ENCODE measurements at regions not wholly inside any gene's neighbourhood (a gene's known extent, or its start where the extent isn't known, plus 50 kb on each side); places are given as distances from the start of the nearest gene placed in this dataset.
"Not testable (repeated sequence)": the region's sequence is repeated elsewhere in the genome, so short reads cannot be mapped to it uniquely, and the experiment has no call there.

DNA sequence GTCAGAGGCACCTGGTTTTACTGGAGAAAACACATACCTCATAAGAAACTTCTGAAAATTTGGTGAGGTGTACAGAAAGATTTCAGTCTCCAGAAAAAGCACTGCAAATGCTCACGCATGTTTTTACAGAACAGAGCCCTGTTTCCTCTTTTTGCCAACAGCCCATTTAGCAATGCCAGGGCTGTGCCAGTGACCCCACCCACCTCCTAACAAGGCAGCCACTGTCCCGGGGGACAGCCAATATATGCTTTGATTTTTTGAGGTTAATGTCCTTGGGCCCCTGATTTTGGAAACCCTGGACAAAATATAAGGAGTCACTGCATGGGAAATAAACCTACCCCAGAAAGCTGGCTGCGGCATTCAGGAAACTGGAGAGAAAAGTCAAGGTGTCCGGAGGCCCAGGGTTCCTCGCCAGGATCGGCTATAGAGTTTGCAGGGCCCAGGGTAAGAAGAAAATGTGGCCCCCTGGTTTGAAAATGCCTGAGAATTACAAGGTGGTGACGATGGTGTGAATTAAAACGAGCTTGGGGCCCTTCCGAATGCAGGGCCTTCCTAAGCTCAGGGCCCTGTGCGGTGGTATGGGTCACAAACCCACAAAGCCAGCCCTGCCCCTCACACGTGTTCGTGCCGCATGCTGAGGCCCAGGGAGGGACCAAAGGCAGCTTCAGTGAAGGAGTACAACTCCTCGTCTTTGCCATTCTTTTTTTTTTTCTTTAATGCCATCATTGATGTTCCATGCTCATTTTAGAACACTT is 71.1 kb upstream of the WNT7B start:
- H3K4me1 ChIP-seq: peaks cover 74 to 94% (median 81%) of the 10 kb centered on the region in 3 donors
- peaks cover 0 to 5% (median 0%) of the 10 kb centered on the region in 3 donors for H3K36me3 ChIP-seq
- no peaks in the 10 kb centered on the region for H3K9me3 ChIP-seq
- intact Hi-C loops (cut with DNase I): no loop called here
- no peak for DNase-seq
- peak overlapping the region in 3 of 4 donors; percentile 13 to 84 (median 84) for H3K4me3 ChIP-seq
- 22 to 46% methylated on average over 10 to 14 of the region's 14 CpGs for WGBS, 2 donors
- H3K27me3 ChIP-seq: no peaks in the 10 kb centered on the region
- peak overlapping the region; percentile 93 to 100 (median 99) for H3K27ac ChIP-seq
- no peak for TF ChIP-seq POLR2A (IDR thresholded peaks at IDR 0.05)

DNA sequence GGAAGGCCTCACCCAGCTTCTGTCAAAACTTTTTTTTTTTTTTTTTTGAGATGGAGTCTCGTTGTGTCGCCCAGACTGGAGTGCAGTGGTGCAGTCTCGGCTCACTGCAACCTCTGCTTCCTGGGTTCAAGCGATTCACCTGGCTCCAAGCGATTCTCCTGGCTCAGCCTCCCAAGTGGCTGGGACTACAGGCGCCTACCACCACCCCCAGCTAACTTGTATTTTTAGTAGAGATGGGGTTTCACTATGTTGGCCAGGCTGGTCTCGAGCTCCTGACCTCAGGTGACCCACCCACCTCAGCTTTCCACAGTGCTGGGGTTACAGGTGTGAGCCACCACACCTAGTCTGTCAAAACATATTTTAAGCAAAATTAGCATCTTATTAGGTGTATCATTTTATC is 71.7 kb upstream of the WNT7B start:
- DNase-seq: not testable (repeated sequence)

DNA sequence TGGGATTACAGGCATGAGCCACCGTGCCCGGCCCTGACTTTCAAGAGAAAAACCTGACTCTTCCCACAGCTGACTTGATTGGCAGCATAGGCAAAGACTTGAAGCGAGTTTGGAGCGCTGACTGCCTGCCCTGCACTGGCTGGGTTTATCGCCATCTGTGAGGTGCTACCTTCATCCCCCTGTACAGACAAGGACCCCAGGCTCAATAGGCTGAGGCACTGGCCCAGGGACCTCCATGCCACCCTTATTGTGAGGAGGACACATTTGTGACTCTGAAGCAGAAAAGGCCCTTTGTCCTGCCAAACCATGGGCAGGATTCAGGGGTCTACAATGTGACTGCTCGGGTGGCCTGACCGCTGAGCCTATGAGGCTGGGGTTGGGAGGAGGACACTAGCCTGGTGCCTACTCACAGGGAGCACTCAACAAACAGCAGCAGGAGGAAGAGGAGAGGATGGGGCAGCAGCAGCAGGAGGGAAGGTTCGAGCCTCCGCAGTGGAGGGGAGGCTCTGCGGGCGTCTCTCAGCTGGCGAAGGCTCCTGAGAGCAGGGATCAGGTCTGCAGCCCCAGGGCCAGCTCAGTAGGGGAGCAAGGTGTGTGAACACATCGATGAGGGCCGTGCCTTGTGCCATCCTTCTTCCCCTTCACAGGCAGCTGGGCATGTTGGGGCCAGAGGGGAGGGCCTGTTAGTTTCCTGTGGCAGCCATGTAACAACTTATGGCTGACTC is 72.9 kb upstream of the WNT7B start:
- intact Hi-C loops (cut with DNase I): no loop called here
- no peaks in the 10 kb centered on the region for H3K9me3 ChIP-seq
- H3K27me3 ChIP-seq: no peaks in the 10 kb centered on the region
- TF ChIP-seq, protein P1, sequence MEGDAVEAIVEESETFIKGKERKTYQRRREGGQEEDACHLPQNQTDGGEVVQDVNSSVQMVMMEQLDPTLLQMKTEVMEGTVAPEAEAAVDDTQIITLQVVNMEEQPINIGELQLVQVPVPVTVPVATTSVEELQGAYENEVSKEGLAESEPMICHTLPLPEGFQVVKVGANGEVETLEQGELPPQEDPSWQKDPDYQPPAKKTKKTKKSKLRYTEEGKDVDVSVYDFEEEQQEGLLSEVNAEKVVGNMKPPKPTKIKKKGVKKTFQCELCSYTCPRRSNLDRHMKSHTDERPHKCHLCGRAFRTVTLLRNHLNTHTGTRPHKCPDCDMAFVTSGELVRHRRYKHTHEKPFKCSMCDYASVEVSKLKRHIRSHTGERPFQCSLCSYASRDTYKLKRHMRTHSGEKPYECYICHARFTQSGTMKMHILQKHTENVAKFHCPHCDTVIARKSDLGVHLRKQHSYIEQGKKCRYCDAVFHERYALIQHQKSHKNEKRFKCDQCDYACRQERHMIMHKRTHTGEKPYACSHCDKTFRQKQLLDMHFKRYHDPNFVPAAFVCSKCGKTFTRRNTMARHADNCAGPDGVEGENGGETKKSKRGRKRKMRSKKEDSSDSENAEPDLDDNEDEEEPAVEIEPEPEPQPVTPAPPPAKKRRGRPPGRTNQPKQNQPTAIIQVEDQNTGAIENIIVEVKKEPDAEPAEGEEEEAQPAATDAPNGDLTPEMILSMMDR (IDR thresholded peaks at IDR 0.05): no peak
- peak in 1 of 4 donors; percentile 7 for TF ChIP-seq POLR2A (IDR thresholded peaks at IDR 0.05)
- peaks cover 0 to 5% (median 0%) of the 10 kb centered on the region in 3 donors for H3K36me3 ChIP-seq
- H3K4me3 ChIP-seq: peak overlapping the region in 1 of 4 donors; percentile 10
- peak overlapping the region; percentile 97 to 100 (median 99) for H3K27ac ChIP-seq
- peaks cover 71 to 96% (median 79%) of the 10 kb centered on the region in 3 donors for H3K4me1 ChIP-seq
- no peak for DNase-seq
- 33 to 74% methylated on average over 2 to 7 of the region's 14 CpGs for WGBS, 2 donors

More for the DNA sequence above, 71.7 kb upstream of the WNT7B start:
- intact Hi-C loops (cut with DNase I); H3K4me3 ChIP-seq; H3K27me3 ChIP-seq; H3K9me3 ChIP-seq; H3K36me3 ChIP-seq: not testable (repeated sequence)
- H3K4me1 ChIP-seq: peaks cover 78 to 92% (median 78%) of the 10 kb centered on the region in 3 donors
- 43 to 63% methylated on average over 2 to 7 of the region's 7 CpGs for WGBS, 2 donors
- peak overlapping the region; percentile 72 to 100 (median 99) for H3K27ac ChIP-seq

DNA sequence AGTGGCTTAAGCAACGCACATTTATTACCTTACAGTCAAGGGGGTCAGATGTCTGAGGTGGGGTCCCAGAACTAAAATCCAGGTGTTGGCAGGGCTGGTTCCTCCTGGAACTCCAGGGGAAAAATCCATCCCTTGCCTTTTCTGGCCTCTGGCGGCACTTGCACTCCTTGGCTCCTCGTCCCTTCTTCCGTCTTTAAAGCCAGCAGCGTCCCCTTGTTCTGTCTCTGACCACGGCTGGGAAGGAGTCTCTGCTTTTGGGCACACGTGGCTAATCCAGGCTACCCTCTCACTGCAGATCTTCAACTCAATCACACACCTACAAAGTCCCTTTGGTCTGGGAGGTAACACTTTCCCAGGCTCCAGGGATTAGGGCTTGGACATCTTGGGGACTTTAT is 73.5 kb upstream of the WNT7B start:
- 34 to 40% methylated on average over 1 to 6 of the region's 7 CpGs for WGBS, 2 donors
- DNase-seq: no peak
- H3K4me1 ChIP-seq: peaks cover 71 to 97% (median 84%) of the 10 kb centered on the region in 3 donors

DNA sequence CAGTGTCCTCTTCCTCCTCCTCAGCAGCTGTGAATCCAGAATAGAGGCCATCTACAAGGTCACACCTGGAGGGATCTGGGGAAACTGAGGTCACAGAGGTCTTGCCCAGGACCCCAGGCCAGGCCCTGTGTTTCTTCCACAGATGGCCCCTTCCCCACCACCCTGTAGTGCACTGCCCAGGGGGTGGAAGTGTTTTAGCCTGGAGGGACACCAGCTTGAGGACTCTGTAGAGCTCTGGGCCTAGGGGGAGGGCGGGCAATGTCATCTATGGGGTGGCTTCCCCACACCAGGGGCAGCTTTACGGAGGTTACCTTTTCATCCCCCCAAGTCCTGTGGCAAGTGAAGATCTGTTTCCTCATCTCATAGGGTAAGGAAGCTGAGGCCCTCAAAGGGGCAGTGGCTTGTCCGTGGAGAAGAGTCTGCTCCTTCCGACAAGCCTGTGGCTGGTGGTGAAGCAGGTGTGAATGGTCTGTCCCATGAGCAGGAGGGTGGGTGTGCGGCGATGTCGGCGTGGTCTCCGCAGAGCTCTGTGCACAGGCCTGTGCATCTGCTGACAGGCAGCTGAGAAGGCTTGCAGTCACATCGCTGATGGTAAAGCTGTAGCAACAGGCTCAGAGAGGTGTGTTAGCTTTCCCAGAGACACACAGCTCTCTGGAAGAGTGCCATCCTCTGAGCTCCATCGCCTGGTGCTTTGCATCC is 74.1 kb upstream of the WNT7B start:
- Histone ChIP-seq H3K9me3 (no peaks in the 10 kb centered on the region), H3K27ac (peak overlapping the region; percentile 97 to 100 (median 99)), H3K4me3 (no peak overlapping the region), H3K27me3 (no peaks in the 10 kb centered on the region), H3K36me3 (peaks cover 0 to 5% (median 0%) of the 10 kb centered on the region in 3 donors), H3K4me1 (peaks cover 71 to 97% (median 84%) of the 10 kb centered on the region in 3 donors)
- TF ChIP-seq, protein P1 (IDR thresholded peaks at IDR 0.05): no peak
- no peak for TF ChIP-seq POLR2A (IDR thresholded peaks at IDR 0.05)
- intact Hi-C loops (cut with DNase I): no loop called here
- 60 to 86% methylated on average over 6 to 7 of the region's 11 CpGs for WGBS, 2 donors
- no peak for DNase-seq

More for the DNA sequence above, 73.5 kb upstream of the WNT7B start:
- H3K9me3 ChIP-seq: no peaks in the 10 kb centered on the region
- peaks cover 0 to 5% (median 0%) of the 10 kb centered on the region in 3 donors for H3K36me3 ChIP-seq
- H3K27ac ChIP-seq: peak overlapping the region; percentile 97 to 100 (median 99)
- no peak overlapping the region for H3K4me3 ChIP-seq
- intact Hi-C loops (cut with DNase I): no loop called here
- no peaks in the 10 kb centered on the region for H3K27me3 ChIP-seq
- TF ChIP-seq, protein P1 (IDR thresholded peaks at IDR 0.05): no peak
- no peak for TF ChIP-seq POLR2A (IDR thresholded peaks at IDR 0.05)
